Immature natural killer cell (primary cell): ENCODE measurements at regions not wholly inside any gene's neighbourhood (a gene's known extent, or its start where the extent isn't known, plus 50 kb on each side); places are given as distances from the start of the nearest gene placed in this dataset.

Experiments used
- DNase-seq, 3 donors: peaks; one replicate each; pipeline ENCODE4 v3.0.0; 2022; ENCODE audit warnings: mixed read lengths in 1 of 3
- H3K27ac Mint-ChIP-seq, 6 donors: one replicate each; pipeline ENCODE4 v1.8.0; 2020; ENCODE audit warnings: mixed read lengths in 6 of 6, mild to moderate bottlenecking in 5 of 6, inconsistent platforms in 4 of 6, moderate library complexity in 3 of 6
- H3K27me3 Mint-ChIP-seq, 3 donors: one replicate each; pipeline ENCODE4 v1.8.0; 2020 to 2021; ENCODE audit warnings: low read depth in 3 of 3, mild to moderate bottlenecking in 3 of 3, mixed read lengths in 3 of 3, moderate library complexity in 3 of 3, inconsistent platforms in 1 of 3
- H3K36me3 Mint-ChIP-seq, 3 donors: one replicate each; pipeline ENCODE4 v1.8.0; 2020; ENCODE audit warnings: mixed read lengths in 3 of 3, inconsistent platforms in 2 of 3, mild to moderate bottlenecking in 2 of 3
- H3K4me1 Mint-ChIP-seq, 2 donors: one replicate each; pipeline ENCODE4 v1.8.0; 2020; ENCODE audit warnings: inconsistent platforms in 2 of 2, mild to moderate bottlenecking in 2 of 2, mixed read lengths in 2 of 2, moderate library complexity in 1 of 2
- H3K4me3 Mint-ChIP-seq, 5 donors: one replicate each; pipeline ENCODE4 v1.8.0; 2020; ENCODE audit warnings: mild to moderate bottlenecking in 5 of 5, mixed read lengths in 5 of 5, inconsistent platforms in 3 of 5, moderate library complexity in 3 of 5
- H3K9me3 Mint-ChIP-seq, 6 donors: one replicate each; pipeline ENCODE4 v1.8.0; 2020; ENCODE audit warnings: mild to moderate bottlenecking in 6 of 6, mixed read lengths in 6 of 6, inconsistent platforms in 4 of 6, moderate library complexity in 3 of 6

DNA sequence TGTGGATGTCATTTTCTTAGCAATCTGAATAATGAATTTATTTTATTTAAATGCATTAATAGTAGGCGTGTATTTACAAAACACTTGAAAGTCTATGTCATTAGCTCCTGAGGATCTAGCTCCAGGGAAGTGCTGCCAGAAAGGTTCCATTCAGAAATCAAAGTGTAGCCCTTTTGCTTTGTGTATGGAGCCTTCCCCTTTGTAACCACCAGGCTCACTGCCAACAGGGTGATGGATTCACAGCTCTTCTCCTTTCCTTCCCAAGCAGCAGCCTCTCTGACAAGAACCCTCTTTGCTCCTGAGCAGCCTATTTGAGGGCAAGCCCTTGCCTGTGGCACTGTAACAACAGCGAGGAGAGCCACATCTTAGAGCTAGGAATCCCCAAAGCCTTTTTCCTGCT, 286.0 kb upstream of the RASGEF1B start:
- Mint-ChIP-seq H3K4me3 (no peak overlapping the region), H3K27ac (no peak overlapping the region), H3K4me1 (peaks cover 9 to 13% of the 10 kb centered on the region in 2 donors), H3K9me3 (no peaks in the 10 kb centered on the region), H3K36me3 (no peaks in the 10 kb centered on the region), H3K27me3 (no peaks in the 10 kb centered on the region)
- no peak for DNase-seq

DNA sequence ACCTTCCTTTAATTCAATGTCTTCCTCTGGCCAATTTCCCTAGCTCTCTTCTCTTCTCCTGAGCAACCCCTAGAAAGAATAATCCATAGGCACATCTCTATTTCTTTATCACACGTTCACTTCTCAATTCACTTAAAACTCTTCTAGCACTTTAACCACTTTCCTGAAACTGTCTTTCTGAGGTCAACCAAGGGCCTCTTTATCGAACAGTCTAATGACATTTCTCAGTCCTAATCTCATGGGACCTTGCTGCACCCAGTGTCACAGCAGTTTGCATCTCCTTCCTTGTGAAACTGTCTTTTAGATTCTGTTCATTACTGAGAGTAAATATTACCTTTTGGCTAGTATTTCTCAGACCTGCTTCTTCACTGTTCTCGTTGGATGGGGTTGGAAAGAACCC, 285.3 kb upstream of the RASGEF1B start:
- Mint-ChIP-seq H3K27ac (no peak overlapping the region), H3K4me3 (no peak overlapping the region), H3K27me3 (no peaks in the 10 kb centered on the region), H3K4me1 (peaks cover 9 to 13% of the 10 kb centered on the region in 2 donors), H3K9me3 (no peaks in the 10 kb centered on the region), H3K36me3 (no peaks in the 10 kb centered on the region)
- no peak for DNase-seq

DNA sequence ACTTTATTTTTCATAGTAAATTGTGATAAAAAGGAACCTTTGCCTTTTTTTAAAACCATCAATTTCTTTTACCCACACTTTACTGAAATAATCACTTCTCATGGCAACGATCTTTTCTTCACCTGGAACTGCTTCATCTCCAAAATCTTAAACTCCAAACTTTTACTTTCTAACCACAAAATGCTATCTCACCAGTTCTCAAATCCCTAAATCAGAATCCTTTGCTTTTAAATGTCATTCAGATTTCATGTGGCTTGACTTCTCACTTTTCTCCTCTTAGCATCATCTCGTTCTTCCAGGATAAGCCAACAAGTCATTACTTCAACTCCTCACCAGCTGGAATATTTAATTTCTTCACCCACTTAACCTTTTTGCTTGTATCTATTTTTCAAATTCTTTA, 284.3 kb upstream of the RASGEF1B start:
- Mint-ChIP-seq H3K4me3 (no peak overlapping the region), H3K27ac (no peak overlapping the region), H3K9me3 (no peaks in the 10 kb centered on the region), H3K36me3 (no peaks in the 10 kb centered on the region), H3K27me3 (no peaks in the 10 kb centered on the region), H3K4me1 (peaks cover 9 to 13% of the 10 kb centered on the region in 2 donors)
- no peak for DNase-seq

DNA sequence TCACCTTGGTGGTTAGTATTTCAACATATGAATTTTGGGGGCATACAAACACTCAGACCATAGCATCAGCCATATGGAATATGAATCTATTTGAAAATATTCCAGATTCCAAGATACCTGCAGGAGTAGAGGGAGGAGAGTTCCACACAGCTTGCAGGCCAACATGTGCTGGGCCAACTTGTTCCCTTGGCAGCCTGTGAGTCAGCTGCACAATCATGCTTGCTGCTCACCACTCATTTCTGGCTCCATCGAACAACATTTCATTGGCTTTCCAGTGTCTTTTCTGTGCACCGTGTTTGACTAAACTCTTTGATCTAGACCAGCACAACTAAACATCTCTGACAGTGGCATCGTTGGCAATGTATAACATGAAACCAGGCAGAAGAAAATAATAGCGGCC, 282.5 kb upstream of the RASGEF1B start:
- H3K4me3 Mint-ChIP-seq = no peak overlapping the region
- H3K36me3 Mint-ChIP-seq = no peaks in the 10 kb centered on the region
- no peaks in the 10 kb centered on the region for H3K27me3 Mint-ChIP-seq
- DNase-seq = no peak
- peaks cover 9 to 13% of the 10 kb centered on the region in 2 donors for H3K4me1 Mint-ChIP-seq
- H3K27ac Mint-ChIP-seq = no peak overlapping the region
- no peaks in the 10 kb centered on the region for H3K9me3 Mint-ChIP-seq

DNA sequence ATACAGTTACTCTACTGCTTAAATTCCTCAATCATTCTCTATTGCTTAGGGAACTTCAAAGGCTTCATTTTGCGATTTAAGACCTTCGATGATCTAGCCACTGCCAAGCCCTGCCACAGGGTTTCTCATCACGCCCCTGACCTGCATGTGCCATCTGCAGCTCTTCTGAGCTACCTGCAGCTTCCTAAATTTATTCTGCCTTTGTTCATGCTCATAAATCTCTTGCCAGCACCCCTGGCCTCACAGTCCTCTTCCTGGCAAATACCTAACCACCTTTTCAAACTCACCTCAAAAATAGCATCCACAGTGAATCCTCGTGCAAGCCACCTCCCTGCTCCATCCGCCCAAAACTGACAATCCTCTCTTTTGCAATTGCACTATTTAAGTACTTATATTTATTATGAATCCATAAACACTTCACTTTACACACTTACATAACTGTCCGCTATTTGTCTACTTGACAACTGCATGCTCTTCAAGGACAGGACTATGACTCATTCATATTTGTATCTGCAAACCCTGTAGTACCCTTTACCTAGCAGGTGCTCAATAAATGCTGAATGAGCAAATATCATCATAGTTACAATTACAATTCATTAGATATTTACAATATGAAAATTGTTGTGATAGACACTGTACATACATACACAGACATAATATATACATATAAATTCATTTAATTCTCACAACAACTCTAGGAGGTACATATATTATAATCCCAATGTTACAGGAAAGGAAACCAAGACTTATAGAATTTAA, 280.0 kb upstream of the RASGEF1B start:
- Mint-ChIP-seq H3K27ac (no peak overlapping the region), H3K36me3 (no peaks in the 10 kb centered on the region), H3K27me3 (no peaks in the 10 kb centered on the region), H3K4me3 (no peak overlapping the region), H3K9me3 (no peaks in the 10 kb centered on the region), H3K4me1 (peaks cover 9 to 12% of the 10 kb centered on the region in 2 donors)
- no peak for DNase-seq

DNA sequence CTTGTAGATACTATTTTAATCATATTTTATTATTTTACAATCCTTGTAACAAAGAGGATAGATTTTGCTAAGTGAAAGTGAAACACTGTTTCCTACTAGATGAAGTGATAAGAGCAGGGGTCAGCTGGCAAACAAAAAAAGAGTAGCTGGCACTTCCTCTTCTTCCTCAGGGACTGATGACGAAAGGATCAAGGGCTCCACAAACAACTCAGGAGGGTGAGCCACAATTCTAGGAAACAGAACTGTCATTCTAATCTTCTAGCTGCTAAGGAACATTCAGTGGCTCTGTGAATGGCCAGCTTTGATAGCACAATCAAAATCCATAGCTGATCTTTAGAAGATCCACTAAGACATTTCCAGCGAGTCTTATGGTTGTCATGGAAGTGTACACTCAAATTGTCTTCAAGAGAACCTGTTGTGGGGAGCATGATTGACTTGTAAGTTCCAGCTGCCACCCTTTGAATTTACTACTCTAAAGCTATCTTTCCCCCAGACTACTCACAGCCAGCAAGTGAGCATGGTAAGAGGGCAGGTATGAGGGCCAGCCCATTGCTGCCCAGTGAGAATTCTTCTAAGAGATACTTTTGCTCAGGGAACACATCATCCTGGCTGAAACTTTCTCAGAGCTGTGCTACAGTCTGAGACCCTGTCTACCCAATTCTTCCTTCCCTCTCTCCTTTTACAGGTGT, 275.7 kb upstream of the RASGEF1B start:
- DNase-seq = peak in 1 of 3 donors; percentile 0
- Mint-ChIP-seq H3K27me3 (no peaks in the 10 kb centered on the region), H3K4me3 (no peak overlapping the region), H3K4me1 (peaks cover 7% of the 10 kb centered on the region in 2 donors), H3K27ac (no peak overlapping the region), H3K9me3 (no peaks in the 10 kb centered on the region), H3K36me3 (no peaks in the 10 kb centered on the region)

DNA sequence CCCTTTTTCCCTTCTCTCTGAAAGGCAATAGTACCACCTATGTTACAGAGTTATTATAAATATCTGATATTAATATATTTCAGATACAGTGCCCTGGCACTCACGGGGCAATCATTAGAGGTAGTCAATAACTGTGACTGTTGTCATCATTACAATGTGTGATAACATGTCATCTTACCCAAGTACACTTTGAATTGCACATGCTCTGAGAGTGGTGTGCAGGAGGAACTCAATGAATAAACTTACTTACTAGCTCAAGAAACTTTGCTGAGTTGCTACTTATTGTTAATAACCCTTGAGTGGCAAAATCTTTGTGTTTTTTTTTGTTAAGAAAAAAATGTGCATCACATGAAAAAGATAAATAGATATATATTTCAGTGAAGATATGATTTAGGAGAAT, 275.1 kb upstream of the RASGEF1B start:
- no peaks in the 10 kb centered on the region for H3K27me3 Mint-ChIP-seq
- H3K9me3 Mint-ChIP-seq = no peaks in the 10 kb centered on the region
- no peak overlapping the region for H3K27ac Mint-ChIP-seq
- peaks cover 7% of the 10 kb centered on the region in 2 donors for H3K4me1 Mint-ChIP-seq
- no peak overlapping the region for H3K4me3 Mint-ChIP-seq
- no peak for DNase-seq
- H3K36me3 Mint-ChIP-seq = no peaks in the 10 kb centered on the region

DNA sequence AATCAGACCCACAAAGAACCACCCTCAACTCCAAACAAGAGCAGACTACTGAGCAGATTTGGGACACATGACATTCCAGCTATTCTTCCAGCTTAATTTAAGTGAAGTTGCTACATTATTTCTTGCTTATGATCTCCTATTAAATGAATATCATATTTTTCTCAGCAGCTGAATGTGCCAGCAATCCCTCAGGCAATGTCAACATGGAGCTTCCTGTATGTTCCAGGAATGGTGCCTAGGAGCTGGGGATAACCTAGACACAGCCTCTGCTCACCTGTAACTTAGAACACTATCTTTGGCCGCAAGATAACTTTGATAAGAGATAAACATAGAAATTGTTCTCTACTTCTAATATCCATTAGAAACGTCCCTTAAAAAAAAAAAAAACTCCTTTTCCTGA, 274.4 kb upstream of the RASGEF1B start:
- no peak overlapping the region for H3K27ac Mint-ChIP-seq
- H3K4me1 Mint-ChIP-seq = peaks cover 7% of the 10 kb centered on the region in 2 donors
- no peak for DNase-seq
- H3K9me3 Mint-ChIP-seq = no peaks in the 10 kb centered on the region
- H3K36me3 Mint-ChIP-seq = no peaks in the 10 kb centered on the region
- no peak overlapping the region for H3K4me3 Mint-ChIP-seq
- no peaks in the 10 kb centered on the region for H3K27me3 Mint-ChIP-seq

DNA sequence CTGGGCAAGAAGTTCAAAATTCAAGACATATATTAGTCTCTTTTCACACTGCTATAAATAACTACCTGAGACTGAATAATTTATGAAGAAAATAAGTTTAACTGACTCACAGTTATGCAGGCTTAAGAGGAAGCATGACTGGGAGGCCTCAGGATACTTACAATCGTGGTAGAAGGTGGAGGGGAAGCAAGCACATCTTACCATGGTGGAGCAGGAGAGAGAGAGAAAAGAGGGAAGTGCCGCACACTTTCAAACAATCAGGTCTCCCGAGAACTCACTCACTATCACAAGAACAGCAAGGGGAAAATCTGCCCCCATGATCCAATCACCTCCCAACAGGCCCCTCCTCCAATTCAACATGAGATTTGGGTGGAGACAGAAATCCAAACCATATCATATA, 273.3 kb upstream of the RASGEF1B start:
- Mint-ChIP-seq H3K9me3 (no peaks in the 10 kb centered on the region), H3K36me3 (no peaks in the 10 kb centered on the region), H3K4me3 (no peak overlapping the region), H3K4me1 (peaks cover 7% of the 10 kb centered on the region in 2 donors), H3K27me3 (no peaks in the 10 kb centered on the region), H3K27ac (no peak overlapping the region)
- DNase-seq = no peak

DNA sequence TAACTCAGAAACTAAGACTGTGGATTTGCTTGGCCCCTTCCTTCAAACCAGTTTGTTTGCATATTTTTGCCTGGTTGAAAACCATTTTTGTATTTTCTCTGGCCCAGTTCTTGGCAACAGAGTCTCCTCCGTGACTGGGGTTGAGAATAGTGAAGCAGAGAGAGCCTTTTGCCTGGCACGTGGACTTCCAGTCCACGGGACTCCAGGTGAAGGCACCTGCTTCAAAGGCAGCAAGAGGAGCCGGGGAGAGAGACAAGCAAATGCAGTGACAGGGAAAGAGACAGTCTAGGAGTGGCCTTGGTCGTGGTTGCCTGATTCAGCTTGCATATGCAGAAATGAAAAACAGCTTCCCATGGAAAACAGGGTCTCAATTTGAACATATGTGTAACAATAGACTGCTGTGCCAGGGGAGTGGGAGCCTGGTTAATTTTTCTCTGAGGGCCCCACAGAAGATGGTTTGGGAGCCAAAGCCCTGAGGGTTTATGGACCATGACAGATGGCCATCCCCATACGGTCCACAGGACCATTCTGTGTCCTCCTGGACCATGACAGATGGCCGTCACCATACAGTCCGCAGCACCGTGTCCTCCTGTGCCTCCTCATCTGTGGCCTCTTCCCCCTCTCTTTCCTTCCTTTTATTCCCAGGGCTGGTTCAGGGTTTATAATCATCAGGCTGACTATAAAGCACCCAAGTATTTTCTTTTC, 272.2 kb upstream of the RASGEF1B start:
- Mint-ChIP-seq H3K9me3 (no peaks in the 10 kb centered on the region), H3K27me3 (no peaks in the 10 kb centered on the region), H3K4me3 (no peak overlapping the region), H3K4me1 (peaks cover 7% of the 10 kb centered on the region in 2 donors), H3K27ac (no peak overlapping the region), H3K36me3 (no peaks in the 10 kb centered on the region)
- DNase-seq = no peak

DNA sequence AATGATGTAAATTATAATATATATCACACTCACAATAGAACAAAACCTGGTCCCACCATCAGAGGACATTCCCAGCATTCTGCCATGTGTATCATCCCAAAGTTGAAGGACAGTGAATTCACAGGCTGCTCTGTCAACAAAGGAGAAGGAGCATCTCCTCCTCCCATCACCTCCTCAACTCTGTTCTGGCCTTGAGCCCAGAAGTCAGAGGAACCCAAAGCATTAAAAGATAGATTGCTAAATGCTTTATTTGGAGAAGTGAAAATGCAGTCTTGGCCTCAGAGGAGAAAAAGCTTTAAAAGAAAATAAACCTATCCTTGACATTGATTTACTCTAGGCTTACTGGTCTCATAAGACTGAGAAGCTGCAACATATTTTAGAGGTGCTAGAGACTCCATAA, 268.8 kb upstream of the RASGEF1B start:
- Mint-ChIP-seq H3K9me3 (no peaks in the 10 kb centered on the region), H3K36me3 (no peaks in the 10 kb centered on the region), H3K27me3 (no peaks in the 10 kb centered on the region), H3K4me3 (no peak overlapping the region), H3K27ac (no peak overlapping the region), H3K4me1 (no peaks in the 10 kb centered on the region)
- no peak for DNase-seq

DNA sequence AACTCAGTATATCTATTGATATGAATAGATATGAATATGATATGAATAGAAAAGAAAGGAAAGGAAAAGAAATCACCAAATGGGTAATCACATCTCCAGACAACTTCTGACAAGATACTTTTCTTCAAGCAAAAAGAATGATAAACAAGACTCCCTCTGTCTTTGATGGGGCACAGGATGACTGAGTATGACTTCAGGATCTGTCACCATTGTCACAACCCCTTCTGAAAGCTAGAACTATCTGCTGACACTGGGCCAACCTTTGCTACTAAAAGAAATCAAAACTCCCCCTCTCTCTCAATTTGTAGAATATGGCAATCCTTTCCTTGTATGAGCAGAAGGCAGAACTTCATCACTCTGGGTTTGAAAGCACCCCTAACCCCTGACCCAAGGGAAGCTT, 267.2 kb upstream of the RASGEF1B start:
- no peak for DNase-seq
- H3K4me3 Mint-ChIP-seq = no peak overlapping the region
- H3K27me3 Mint-ChIP-seq = no peaks in the 10 kb centered on the region
- H3K4me1 Mint-ChIP-seq = no peaks in the 10 kb centered on the region
- H3K36me3 Mint-ChIP-seq = no peaks in the 10 kb centered on the region
- H3K27ac Mint-ChIP-seq = peak overlapping the region in 1 of 6 donors; percentile 4
- H3K9me3 Mint-ChIP-seq = no peaks in the 10 kb centered on the region

DNA sequence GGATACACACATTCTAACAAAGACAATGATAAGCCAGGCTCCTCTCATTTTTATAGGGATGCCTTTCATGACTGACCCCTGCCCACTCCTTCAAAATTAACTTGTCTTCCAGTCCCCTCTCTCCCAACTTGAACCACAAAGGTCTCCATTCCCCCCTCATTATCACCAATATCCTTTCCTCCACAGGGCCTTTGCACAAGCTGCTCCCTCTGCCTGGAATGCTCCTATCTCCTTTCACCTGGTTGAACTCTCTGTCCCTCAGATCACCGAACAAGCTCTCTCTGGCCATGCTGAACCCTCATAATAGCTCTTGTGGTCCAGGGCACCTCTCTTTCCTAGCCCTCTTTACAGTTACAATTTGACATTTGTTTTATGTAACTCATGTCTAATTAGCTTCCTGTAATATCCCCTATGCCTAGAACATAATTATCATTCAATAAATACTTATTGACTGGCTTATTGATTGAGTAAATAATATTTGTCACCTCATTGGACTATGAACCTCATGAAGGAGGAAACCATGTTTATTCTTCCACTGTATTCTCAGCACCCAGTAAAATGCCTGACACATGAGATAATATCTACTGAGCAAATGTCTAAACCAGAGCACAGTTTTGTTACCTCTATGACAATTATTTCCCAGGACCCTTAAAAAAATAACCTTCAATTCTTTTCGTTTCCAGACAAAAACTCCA, 266.3 kb upstream of the RASGEF1B start:
- Mint-ChIP-seq H3K27me3 (peaks cover 0 to 1% (median 0%) of the 10 kb centered on the region in 3 donors), H3K4me3 (no peak overlapping the region), H3K36me3 (no peaks in the 10 kb centered on the region), H3K27ac (no peak overlapping the region), H3K9me3 (no peaks in the 10 kb centered on the region), H3K4me1 (no peaks in the 10 kb centered on the region)
- no peak for DNase-seq

DNA sequence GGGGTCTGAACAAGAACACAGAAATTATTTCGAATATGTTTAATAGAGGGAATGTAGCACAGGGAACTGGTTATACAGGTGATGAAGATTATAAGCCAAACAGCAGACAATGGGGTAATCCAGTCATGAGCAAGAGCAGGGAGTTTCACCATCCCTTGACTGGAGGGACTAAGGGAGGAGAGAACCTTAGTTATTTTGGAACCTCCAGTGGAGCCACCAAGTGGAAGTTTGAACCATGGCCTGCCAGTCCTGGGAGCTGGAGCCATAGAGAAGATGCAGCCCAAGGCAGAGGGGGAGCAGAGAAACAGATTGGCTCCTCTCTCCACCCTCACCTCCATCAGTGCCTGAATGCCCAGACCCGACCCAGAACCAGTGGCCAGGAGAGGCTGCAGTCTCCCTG, 264.6 kb upstream of the RASGEF1B start:
- Mint-ChIP-seq H3K36me3 (no peaks in the 10 kb centered on the region), H3K27ac (no peak overlapping the region), H3K4me3 (no peak overlapping the region), H3K9me3 (no peaks in the 10 kb centered on the region), H3K4me1 (no peaks in the 10 kb centered on the region), H3K27me3 (peaks cover 0 to 1% (median 0%) of the 10 kb centered on the region in 3 donors)
- DNase-seq = no peak
